Upper lobe of left lung (tissue), 4 donors: ENCODE measurements at regions not wholly inside any gene's neighbourhood (a gene's known extent, or its start where the extent isn't known, plus 50 kb on each side); places are given as distances from the start of the nearest gene placed in this dataset.

Experiments used
- EP300 ChIP-seq, 4 donors: sonication (generic); formaldehyde crosslinking; IDR thresholded peaks; one replicate each; pipeline ENCODE4 v1.5.1; 2017; ENCODE audit warnings: antibody characterized with exemption in 4 of 4, control low read depth in 2 of 4
- POLR2AphosphoS5 ChIP-seq, 2 donors: sonication (generic); formaldehyde crosslinking; IDR thresholded peaks; one replicate each; pipeline ENCODE4 v1.5.1; 2017; ENCODE audit warnings: antibody characterized with exemption in 2 of 2
- TF ChIP-seq, protein P1 (sequence below), 6 experiments: fragments of 450-650 bp in 4 of 6; fragments of 200-600 bp in 2 of 6; sonication (generic) in 2 of 6; IDR thresholded peaks; one replicate each; pipeline ENCODE4 v1.5.1; 2016 to 2019; ENCODE audit warnings: antibody characterized with exemption in 6 of 6

DNA sequence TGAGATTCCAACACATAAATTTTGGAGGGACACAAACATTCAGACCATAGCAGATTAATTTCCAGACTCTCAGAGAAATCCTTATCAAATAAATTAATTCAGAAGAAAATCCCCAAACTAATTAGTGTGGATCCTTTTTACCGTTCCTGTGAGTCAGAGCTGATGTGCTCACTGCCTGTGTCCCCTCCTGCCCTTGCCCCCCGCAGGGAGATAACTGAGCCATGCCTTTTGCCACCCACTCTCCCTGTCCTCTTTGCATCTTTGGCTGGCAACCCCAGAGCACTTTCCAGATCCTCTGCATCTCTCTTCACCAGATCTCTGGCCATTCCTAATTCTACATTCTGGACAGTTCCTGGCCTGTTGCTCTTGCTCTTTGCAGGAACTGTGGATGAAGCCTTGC, 135.4 kb upstream of the MAP1B start:
- TF ChIP-seq, protein P1, sequence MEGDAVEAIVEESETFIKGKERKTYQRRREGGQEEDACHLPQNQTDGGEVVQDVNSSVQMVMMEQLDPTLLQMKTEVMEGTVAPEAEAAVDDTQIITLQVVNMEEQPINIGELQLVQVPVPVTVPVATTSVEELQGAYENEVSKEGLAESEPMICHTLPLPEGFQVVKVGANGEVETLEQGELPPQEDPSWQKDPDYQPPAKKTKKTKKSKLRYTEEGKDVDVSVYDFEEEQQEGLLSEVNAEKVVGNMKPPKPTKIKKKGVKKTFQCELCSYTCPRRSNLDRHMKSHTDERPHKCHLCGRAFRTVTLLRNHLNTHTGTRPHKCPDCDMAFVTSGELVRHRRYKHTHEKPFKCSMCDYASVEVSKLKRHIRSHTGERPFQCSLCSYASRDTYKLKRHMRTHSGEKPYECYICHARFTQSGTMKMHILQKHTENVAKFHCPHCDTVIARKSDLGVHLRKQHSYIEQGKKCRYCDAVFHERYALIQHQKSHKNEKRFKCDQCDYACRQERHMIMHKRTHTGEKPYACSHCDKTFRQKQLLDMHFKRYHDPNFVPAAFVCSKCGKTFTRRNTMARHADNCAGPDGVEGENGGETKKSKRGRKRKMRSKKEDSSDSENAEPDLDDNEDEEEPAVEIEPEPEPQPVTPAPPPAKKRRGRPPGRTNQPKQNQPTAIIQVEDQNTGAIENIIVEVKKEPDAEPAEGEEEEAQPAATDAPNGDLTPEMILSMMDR (IDR thresholded peaks at IDR 0.05), result no peak
- TF ChIP-seq POLR2AphosphoS5 (IDR thresholded peaks at IDR 0.05) (no peak), EP300 (IDR thresholded peaks at IDR 0.05) (no peak)
